H1 (cell line): ENCODE measurements at regions not wholly inside any gene's neighbourhood (a gene's known extent, or its start where the extent isn't known, plus 50 kb on each side); places are given as distances from the start of the nearest gene placed in this dataset.

Experiments
- CTCF ChIA-PET: fragments of 300-600 bp; sonication (Branson Sonifier 250); formaldehyde crosslinking; loops from one replicate; lab custom pipeline; 2021; ENCODE audit not compliant: partially characterized antibody; lab: Charles Lee
- POLR2A ChIA-PET: fragments of 300-600 bp; sonication (Branson Sonifier 250); formaldehyde crosslinking; loops from one replicate; lab custom pipeline; 2021; ENCODE audit warnings: inconsistent platforms; ENCODE audit not compliant: partially characterized antibody; lab: Charles Lee
- DNase-seq, 2 experiments: peaks; one replicate each; pipeline versions ENCODE4 v3.0.0 to v3.0.0-alpha.2; 2010 to 2022; ENCODE audit warnings: low spot score in 2 of 2, low read depth in 1 of 2, mixed read lengths in 1 of 2
- FAIRE-seq: peaks from 2 replicates; lab custom pipeline; 2011; peaks lifted over from hg19 to GRCh38; lab: Jason Lieb, UNC
- H2AFZ ChIP-seq: 2 replicates; pipeline ENCODE4 v1.8.1; 2012; ENCODE audit warnings: low read length, inconsistent platforms
- H2AK5ac ChIP-seq: 2 replicates; pipeline ENCODE4 v1.6.1; 2013; ENCODE audit warnings: low read depth, low read length
- H2BK120ac ChIP-seq: replicated peaks from 2 replicates; pipeline ENCODE3; 2013; ENCODE audit warnings: low read depth, low read length, inconsistent platforms
- H2BK12ac ChIP-seq: 2 replicates; pipeline ENCODE4 v1.6.1; 2013; ENCODE audit warnings: low read depth, low read length
- H2BK15ac ChIP-seq: 2 replicates; pipeline ENCODE4 v1.6.1; 2013; ENCODE audit warnings: low read length
- H2BK20ac ChIP-seq: 2 replicates; pipeline ENCODE4 v1.6.1; 2013; ENCODE audit warnings: low read length
- H2BK5ac ChIP-seq: 2 replicates; pipeline ENCODE4 v1.6.1; 2013; ENCODE audit warnings: low read depth, low read length
- H3K14ac ChIP-seq: 2 replicates; pipeline ENCODE4 v1.6.1; 2013; ENCODE audit warnings: inconsistent platforms; ENCODE audit not compliant: insufficient read length
- H3K18ac ChIP-seq: 2 replicates; pipeline ENCODE4 v1.6.1; 2013; ENCODE audit warnings: low read length; ENCODE audit errors: extremely low read depth
- H3K23ac ChIP-seq: 2 replicates; pipeline ENCODE4 v1.6.1; 2013; ENCODE audit warnings: inconsistent platforms; ENCODE audit not compliant: insufficient read length
- H3K23me2 ChIP-seq: 2 replicates; pipeline ENCODE4 v1.6.1; 2013; ENCODE audit warnings: low read depth, low read length
- H3K27ac ChIP-seq: 2 replicates; pipeline ENCODE4 v1.6.1; 2011; ENCODE audit warnings: low read depth, low read length, inconsistent platforms
- H3K27me3 ChIP-seq, 4 experiments: replicated peaks in 1 of 4; 1 replicate in 1 of 4; 2 replicates in 3 of 4; pipeline versions ENCODE4 v1.6.1 to v1.8.1; 2011 to 2013; ENCODE audit warnings: low read length in 3 of 4, mild to moderate bottlenecking in 3 of 4, inconsistent platforms in 2 of 4, mixed read lengths in 2 of 4, moderate library complexity in 1 of 4; ENCODE audit not compliant: control insufficient read depth in 3 of 4, insufficient read depth in 3 of 4; ENCODE audit errors: extremely low read depth in 1 of 4
- H3K36me3 ChIP-seq, 4 experiments: 2 replicates each; pipeline versions ENCODE4 v1.6.1 to v1.8.1; 2011 to 2013; ENCODE audit warnings: mild to moderate bottlenecking in 4 of 4, low read length in 3 of 4, moderate library complexity in 2 of 4, control low read depth in 1 of 4, inconsistent platforms in 1 of 4; ENCODE audit not compliant: insufficient read depth in 4 of 4, control insufficient read depth in 2 of 4
- H3K4ac ChIP-seq: replicated peaks from 2 replicates; pipeline ENCODE3; 2013; ENCODE audit warnings: low read length, low read depth, mixed read lengths, inconsistent platforms; ENCODE audit not compliant: insufficient read length
- H3K4me1 ChIP-seq, 4 experiments: replicated peaks in 1 of 4; 1 replicate in 1 of 4; 2 replicates in 3 of 4; pipeline versions ENCODE4 v1.6.1 to v1.8.1; 2011 to 2013; ENCODE audit warnings: low read length in 3 of 4, inconsistent platforms in 2 of 4, mixed read lengths in 1 of 4; ENCODE audit not compliant: insufficient read depth in 4 of 4, control insufficient read depth in 3 of 4
- H3K4me2 ChIP-seq, 2 experiments: 2 replicates each; pipeline versions ENCODE4 v1.6.1 to v1.8.1; 2011 to 2013; ENCODE audit warnings: low read depth in 2 of 2, low read length in 2 of 2, control low read depth in 1 of 2, inconsistent platforms in 1 of 2, mild to moderate bottlenecking in 1 of 2; ENCODE audit not compliant: insufficient read depth in 1 of 2
- H3K4me3 ChIP-seq, 4 experiments: fragments of 200-600, 300-600 bp in 1 of 4; sonication (generic), shearing (Covaris generic), sonication (Bioruptor Twin) in 1 of 4; 2 replicates each; pipeline versions ENCODE4 v1.5.1 to v1.8.1; 2011 to 2016; ENCODE audit warnings: low read length in 4 of 4, low read depth in 3 of 4, control low read depth in 2 of 4, inconsistent platforms in 2 of 4, mild to moderate bottlenecking in 2 of 4, mixed read lengths in 1 of 4, moderate library complexity in 1 of 4; ENCODE audit not compliant: insufficient read depth in 2 of 4; ENCODE audit errors: extremely low read depth in 1 of 4
- H3K56ac ChIP-seq: replicated peaks from 2 replicates; pipeline ENCODE3; 2013; ENCODE audit warnings: low read depth, mild to moderate bottlenecking, mixed read lengths, low read length, inconsistent platforms; ENCODE audit not compliant: insufficient read length
- H3K79me1 ChIP-seq: 2 replicates; pipeline ENCODE4 v1.6.1; 2013; ENCODE audit warnings: low read depth, low read length, control low read depth
- H3K79me2 ChIP-seq, 2 experiments: 2 replicates each; pipeline versions ENCODE4 v1.6.1 to v1.8.1; 2012 to 2013; ENCODE audit warnings: low read length in 2 of 2, mild to moderate bottlenecking in 2 of 2, inconsistent platforms in 1 of 2; ENCODE audit not compliant: insufficient read depth in 2 of 2, control insufficient read depth in 1 of 2
- H3K9ac ChIP-seq, 4 experiments: replicated peaks in 1 of 4; 1 replicate in 1 of 4; 2 replicates in 3 of 4; pipeline versions ENCODE4 v1.6.1 to v1.8.1; 2011 to 2013; ENCODE audit warnings: low read depth in 3 of 4, low read length in 3 of 4, control low read depth in 2 of 4, mild to moderate bottlenecking in 2 of 4, moderate library complexity in 2 of 4, inconsistent platforms in 1 of 4; ENCODE audit errors: extremely low read depth in 1 of 4
- H3K9me3 ChIP-seq, 2 experiments: 2 replicates each; pipeline versions ENCODE4 v1.6.1 to v1.8.1; 2012 to 2013; ENCODE audit warnings: mild to moderate bottlenecking in 2 of 2, moderate library complexity in 2 of 2, control low read depth in 1 of 2, inconsistent platforms in 1 of 2, low read depth in 1 of 2, low read length in 1 of 2, mixed read lengths in 1 of 2; ENCODE audit not compliant: insufficient read depth in 2 of 2
- H4K20me1 ChIP-seq, 2 experiments: replicated peaks in 1 of 2; 2 replicates each; pipeline versions ENCODE3 to v1.8.1; 2011 to 2013; ENCODE audit warnings: inconsistent platforms in 2 of 2, low read length in 2 of 2, mild to moderate bottlenecking in 1 of 2; ENCODE audit not compliant: insufficient read depth in 2 of 2, control insufficient read depth in 1 of 2
- H4K5ac ChIP-seq: 2 replicates; pipeline ENCODE4 v1.6.1; 2013; ENCODE audit warnings: low read length, low read depth, mixed read lengths, inconsistent platforms; ENCODE audit not compliant: insufficient read length
- H4K8ac ChIP-seq: 2 replicates; pipeline ENCODE4 v1.8.0; 2013; ENCODE audit warnings: mild to moderate bottlenecking, moderate library complexity, low read length, inconsistent platforms; ENCODE audit not compliant: insufficient read depth; ENCODE audit errors: extremely low read depth
- H4K91ac ChIP-seq: replicated peaks from 2 replicates; pipeline ENCODE3; 2013; ENCODE audit warnings: low read length, mixed read lengths, inconsistent platforms; ENCODE audit not compliant: insufficient read length
- NANOG ChIP-seq: IDR thresholded peaks from 2 replicates; pipeline ENCODE4 v1.6.1; 2011; ENCODE audit warnings: low read length, low read depth, mild to moderate bottlenecking, inconsistent platforms; ENCODE audit not compliant: insufficient read depth, poor library complexity, severe bottlenecking
- WGBS, 2 experiments: shearing (Covaris generic) in 1 of 2; methylation state at CpG; one replicate each; pipeline versions ENCODE4 v1.1.6 to v1.1.7; 2013 to 2015; ENCODE audit warnings: low lambda C conversion rate in 2 of 2, mixed read lengths in 2 of 2, inconsistent platforms in 1 of 2, low coverage in 1 of 2, missing lambda C conversion rate in 1 of 2; ENCODE audit not compliant: insufficient replicate concordance in 2 of 2, insufficient coverage in 1 of 2, insufficient read length in 1 of 2; ENCODE audit errors: extremely low coverage in 1 of 2, missing lambda C conversion rate in 1 of 2; 5-methylcytosine and 5-hydroxymethylcytosine counted together

DNA sequence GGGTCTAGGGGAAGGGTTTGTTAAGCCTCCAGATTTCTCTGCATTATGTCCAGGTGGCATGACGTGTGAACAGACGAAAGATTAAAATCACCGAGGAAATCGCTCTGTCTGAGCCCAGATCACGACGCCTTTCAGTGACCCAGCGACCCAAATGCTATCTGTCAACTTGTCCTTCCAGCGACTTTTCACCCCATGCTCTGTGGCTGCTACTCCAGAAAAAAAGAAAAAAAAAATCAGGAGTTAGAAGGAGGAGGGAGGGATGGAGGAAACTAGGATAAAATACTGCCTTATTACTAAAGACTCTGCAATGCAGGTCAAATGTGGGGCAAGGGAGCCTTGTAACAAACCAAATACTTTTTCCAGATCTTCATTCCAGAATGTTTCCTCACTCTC lies 352.0 kb downstream of the NUF2 start:
- H3K27ac ChIP-seq = no peak overlapping the region
- no peaks in the 10 kb centered on the region for H3K23me2 ChIP-seq
- no peak overlapping the region for H2BK120ac ChIP-seq
- no peak overlapping the region for H3K23ac ChIP-seq
- 91% methylated on average over 8 of the region's 8 CpGs; no CpG with 5 or more reads in 1 of the 2 experiments for WGBS, 2 experiments
- H3K9ac ChIP-seq = no peak overlapping the region
- no peak overlapping the region for H3K4ac ChIP-seq
- ChIA-PET CTCF (no interaction called here), POLR2A (no interaction called here)
- no peak overlapping the region for H2BK15ac ChIP-seq
- no peaks in the 10 kb centered on the region for H3K4me1 ChIP-seq
- no peak overlapping the region for H3K18ac ChIP-seq
- H4K91ac ChIP-seq = no peak overlapping the region
- no peaks in the 10 kb centered on the region for H3K27me3 ChIP-seq
- H3K14ac ChIP-seq = no peak overlapping the region
- no peak overlapping the region for H2BK12ac ChIP-seq
- H2BK20ac ChIP-seq = peak overlapping the region; percentile 37; the same call in 1 of the 2 replicates
- H3K4me3 ChIP-seq = no peak overlapping the region
- no peak for DNase-seq
- H4K5ac ChIP-seq = no peak overlapping the region
- H3K9me3 ChIP-seq = no peaks in the 10 kb centered on the region
- no peaks in the 10 kb centered on the region for H3K36me3 ChIP-seq
- FAIRE-seq = no peak
- TF ChIP-seq NANOG = no peak
- H3K79me2 ChIP-seq = no peaks in the 10 kb centered on the region
- no peaks in the 10 kb centered on the region for H4K20me1 ChIP-seq
- H2AFZ ChIP-seq = peak overlapping the region; percentile 71; the same call in 1 of the 2 replicates
- no peak overlapping the region for H3K56ac ChIP-seq
- no peak overlapping the region for H2AK5ac ChIP-seq
- H2BK5ac ChIP-seq = no peak overlapping the region
- no peak overlapping the region for H3K4me2 ChIP-seq
- no peak overlapping the region for H4K8ac ChIP-seq
- no peaks in the 10 kb centered on the region for H3K79me1 ChIP-seq
